Lung (tissue), 11 donors: ENCODE measurements at regions not wholly inside any gene's neighbourhood (a gene's known extent, or its start where the extent isn't known, plus 50 kb on each side); places are given as distances from the start of the nearest gene placed in this dataset.

Experiments
- ATAC-seq: fragments of 200-7000 bp; cut with Tn5 transposase; one replicate; pipeline ENCODE4 v1.9.1; 2020; ENCODE audit warnings: moderate number of reproducible peaks; ENCODE audit not compliant: insufficient read depth, low FRiP score
- DNase-seq, 3 donors: peaks; one replicate each; pipeline ENCODE4 v3.0.0-alpha.2; 2013 to 2017
- H3K27ac ChIP-seq, 2 donors: one replicate each; pipeline ENCODE4 v1.5.1; 2013; ENCODE audit warnings: mild to moderate bottlenecking in 2 of 2, moderate library complexity in 2 of 2, control low read depth in 1 of 2, inconsistent platforms in 1 of 2, low read depth in 1 of 2, low read length in 1 of 2
- H3K27me3 ChIP-seq, 3 donors: one replicate each; pipeline ENCODE4 v1.5.1; 2013; ENCODE audit warnings: low read length in 2 of 3; ENCODE audit not compliant: control insufficient read depth in 3 of 3, insufficient read depth in 3 of 3
- H3K36me3 ChIP-seq, 4 donors: one replicate each; pipeline ENCODE4 v1.5.1; 2013; ENCODE audit warnings: low read length in 4 of 4, mild to moderate bottlenecking in 1 of 4, moderate library complexity in 1 of 4; ENCODE audit not compliant: control insufficient read depth in 4 of 4, insufficient read depth in 4 of 4
- H3K4me1 ChIP-seq, 5 donors: one replicate each; pipeline ENCODE4 v1.5.1; 2013; ENCODE audit warnings: low read length in 5 of 5, mild to moderate bottlenecking in 2 of 5, moderate library complexity in 1 of 5; ENCODE audit not compliant: control insufficient read depth in 5 of 5, insufficient read depth in 5 of 5
- H3K4me3 ChIP-seq: one replicate; pipeline ENCODE4 v1.5.1; 2013; ENCODE audit warnings: mild to moderate bottlenecking, control low read depth, moderate library complexity
- H3K9ac ChIP-seq, 2 donors: one replicate each; pipeline ENCODE4 v1.5.1; 2013; ENCODE audit warnings: low read length in 2 of 2, control low read depth in 1 of 2; ENCODE audit not compliant: insufficient read depth in 1 of 2
- H3K9me3 ChIP-seq, 4 donors: one replicate each; pipeline ENCODE4 v1.5.1; 2013; ENCODE audit warnings: low read length in 3 of 4, mild to moderate bottlenecking in 1 of 4, moderate library complexity in 1 of 4; ENCODE audit not compliant: control insufficient read depth in 4 of 4, insufficient read depth in 3 of 4
- WGBS, 2 donors: extraction: QIAGEN DNeasy Blood & Tissue Kit; methylation state at CpG; one replicate each; pipeline ENCODE4 v1.1.7; 2013; 5-methylcytosine and 5-hydroxymethylcytosine counted together
- TF ChIP-seq, protein P1 (sequence below): IDR thresholded peaks from 2 replicates; pipeline ENCODE4 v1.5.1; 2012; ENCODE audit warnings: mild to moderate bottlenecking; ENCODE audit errors: control extremely low read depth, extremely low read depth
- donor health status: control.
- donor health status: control.
- donor health status: Bipolar disorder and iron deficiency.
- donor health status: healthy.
- donor health status: DM: yes; HTN: yes; CAD: no.

DNA sequence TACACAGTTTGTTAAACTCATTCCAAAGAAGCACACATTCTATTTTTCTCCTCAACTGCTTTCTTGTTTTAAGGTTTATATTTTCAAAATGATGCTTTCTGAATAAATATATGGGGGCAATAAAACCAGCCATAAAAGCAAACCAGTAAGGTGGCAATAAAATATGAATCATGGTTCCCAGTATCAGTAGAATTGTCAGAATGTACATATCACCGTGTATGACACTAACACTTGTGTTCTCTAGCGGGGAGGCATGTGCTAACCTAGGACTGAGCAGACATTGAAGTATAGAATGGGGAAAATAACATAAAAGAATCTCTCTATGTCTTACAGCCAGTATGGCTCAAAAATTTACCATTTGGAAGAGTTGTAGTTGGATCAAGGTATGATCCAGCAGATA lies 329.9 kb upstream of the ISL1 start:
- 82 to 90% methylated on average over 2 of the region's 2 CpGs for WGBS, 2 donors
- ATAC-seq, result no peak

DNA sequence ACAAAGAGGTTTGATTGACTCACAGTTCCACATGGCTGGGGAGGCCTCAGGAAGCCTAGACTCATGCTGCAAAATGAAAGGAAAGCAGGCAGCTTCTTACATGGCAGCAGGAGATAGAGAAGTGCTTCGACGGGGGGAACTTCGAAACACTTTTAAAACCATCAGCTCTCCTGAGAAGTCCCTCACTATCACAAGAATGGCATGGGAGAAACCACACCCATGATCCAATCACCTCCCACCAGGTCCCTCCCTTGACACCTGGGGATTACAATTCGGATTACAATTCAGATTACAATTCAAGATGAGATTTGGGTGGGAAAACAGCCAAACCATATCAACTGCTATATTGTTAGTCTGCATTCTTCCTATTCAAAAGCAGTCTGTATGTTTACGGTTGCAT lies 322.3 kb upstream of the ISL1 start:
- H3K27ac ChIP-seq, result no peak overlapping the region
- no peaks in the 10 kb centered on the region for H3K36me3 ChIP-seq
- H3K9me3 ChIP-seq, result peaks cover 0 to 8% (median 3%) of the 10 kb centered on the region in 4 donors
- TF ChIP-seq, protein P1, sequence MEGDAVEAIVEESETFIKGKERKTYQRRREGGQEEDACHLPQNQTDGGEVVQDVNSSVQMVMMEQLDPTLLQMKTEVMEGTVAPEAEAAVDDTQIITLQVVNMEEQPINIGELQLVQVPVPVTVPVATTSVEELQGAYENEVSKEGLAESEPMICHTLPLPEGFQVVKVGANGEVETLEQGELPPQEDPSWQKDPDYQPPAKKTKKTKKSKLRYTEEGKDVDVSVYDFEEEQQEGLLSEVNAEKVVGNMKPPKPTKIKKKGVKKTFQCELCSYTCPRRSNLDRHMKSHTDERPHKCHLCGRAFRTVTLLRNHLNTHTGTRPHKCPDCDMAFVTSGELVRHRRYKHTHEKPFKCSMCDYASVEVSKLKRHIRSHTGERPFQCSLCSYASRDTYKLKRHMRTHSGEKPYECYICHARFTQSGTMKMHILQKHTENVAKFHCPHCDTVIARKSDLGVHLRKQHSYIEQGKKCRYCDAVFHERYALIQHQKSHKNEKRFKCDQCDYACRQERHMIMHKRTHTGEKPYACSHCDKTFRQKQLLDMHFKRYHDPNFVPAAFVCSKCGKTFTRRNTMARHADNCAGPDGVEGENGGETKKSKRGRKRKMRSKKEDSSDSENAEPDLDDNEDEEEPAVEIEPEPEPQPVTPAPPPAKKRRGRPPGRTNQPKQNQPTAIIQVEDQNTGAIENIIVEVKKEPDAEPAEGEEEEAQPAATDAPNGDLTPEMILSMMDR, result no peak
- DNase-seq (no peak), ATAC-seq (no peak)
- no peaks in the 10 kb centered on the region for H3K4me1 ChIP-seq
- H3K9ac ChIP-seq, result no peak overlapping the region
- H3K27me3 ChIP-seq, result no peaks in the 10 kb centered on the region
- WGBS, 2 donors, result 64 to 76% methylated on average over 5 of the region's 5 CpGs
- no peak overlapping the region for H3K4me3 ChIP-seq

More for the DNA sequence above, 329.9 kb upstream of the ISL1 start:
- Histone ChIP-seq H3K27ac (no peak overlapping the region), H3K4me1 (no peaks in the 10 kb centered on the region), H3K27me3 (no peaks in the 10 kb centered on the region), H3K9ac (no peak overlapping the region), H3K36me3 (no peaks in the 10 kb centered on the region), H3K9me3 (no peaks in the 10 kb centered on the region), H3K4me3 (no peak overlapping the region)
- TF ChIP-seq, protein P1, result no peak
- no peak for DNase-seq

DNA sequence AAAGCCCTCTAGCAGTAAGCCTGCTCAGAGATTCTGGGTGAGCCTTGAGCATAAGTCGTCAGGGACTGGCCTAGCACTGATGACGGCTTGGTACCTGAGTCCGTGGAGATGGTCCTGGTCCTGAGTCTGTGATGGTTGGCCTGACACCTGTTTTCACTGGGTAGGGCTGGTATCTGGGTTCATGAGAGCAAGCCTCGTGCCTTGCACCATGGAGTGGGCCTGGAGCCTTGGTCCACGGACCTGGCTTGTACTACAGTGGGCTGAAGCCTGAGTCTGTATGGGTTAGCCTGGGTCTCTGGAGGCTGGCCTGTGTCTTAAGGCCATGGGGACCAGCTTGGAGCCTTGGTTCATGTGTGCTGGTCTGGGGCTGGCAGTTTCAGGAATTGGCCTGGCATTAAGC lies 310.3 kb upstream of the ISL1 start:
- TF ChIP-seq, protein P1, result no peak
- ATAC-seq, result no peak

DNA sequence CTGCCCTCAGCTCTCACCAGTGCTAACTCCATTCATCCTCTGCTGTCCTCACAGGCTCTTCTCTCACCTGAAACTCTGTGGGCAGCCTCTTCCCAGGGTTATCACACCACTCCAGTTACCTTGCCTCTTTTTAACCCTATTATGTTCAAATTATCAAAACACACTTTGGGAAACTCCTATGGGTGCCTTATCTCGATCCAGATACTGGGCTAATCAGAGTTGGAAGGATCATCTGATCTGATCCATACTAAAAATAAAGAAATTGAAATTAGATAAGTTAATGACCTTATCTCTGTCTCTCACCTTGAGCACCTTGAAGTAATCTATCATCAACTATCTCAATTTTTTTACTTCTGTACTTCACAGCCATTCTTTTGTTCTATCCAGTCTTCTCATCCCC lies 300.5 kb upstream of the ISL1 start:
- H3K4me3 ChIP-seq, result no peak overlapping the region
- no peaks in the 10 kb centered on the region for H3K36me3 ChIP-seq
- ATAC-seq, result no peak
- no peak overlapping the region for H3K9ac ChIP-seq
- H3K4me1 ChIP-seq, result no peaks in the 10 kb centered on the region
- TF ChIP-seq, protein P1, result no peak
- 19 to 59% methylated on average over 1 of the region's 1 CpG for WGBS, 2 donors
- no peak overlapping the region for H3K27ac ChIP-seq
- no peak for DNase-seq
- no peaks in the 10 kb centered on the region for H3K27me3 ChIP-seq
- no peaks in the 10 kb centered on the region for H3K9me3 ChIP-seq

More for the DNA sequence above, 310.3 kb upstream of the ISL1 start:
- Histone ChIP-seq H3K9me3 (peaks cover 0 to 8% (median 0%) of the 10 kb centered on the region in 4 donors), H3K27me3 (no peaks in the 10 kb centered on the region), H3K36me3 (no peaks in the 10 kb centered on the region), H3K4me1 (no peaks in the 10 kb centered on the region), H3K9ac (no peak overlapping the region), H3K27ac (no peak overlapping the region), H3K4me3 (no peak overlapping the region)
- 80 to 84% methylated on average over 5 of the region's 5 CpGs for WGBS, 2 donors
- no peak for DNase-seq
